ENCODE measurements at regions not wholly inside any gene's neighbourhood (a gene's known extent, or its start where the extent isn't known, plus 50 kb on each side); places are given as distances from the start of the nearest gene placed in this dataset.
"Not testable (repeated sequence)": the region's sequence is repeated elsewhere in the genome, so short reads cannot be mapped to it uniquely, and the experiment has no call there.

- no peak for DNase-seq (ENCODE audit: low spot score)
Observed at GRCh38 chr18:2112435-2113045, 458.8 kb downstream of the METTL4 start.

GRCh38 chr18:2114289-2114688, 457.0 kb downstream of the METTL4 start:
- DNase-seq (ENCODE audit: low spot score) = no peak

GRCh38 chr18:2114765-2115164, 456.5 kb downstream of the METTL4 start:
- DNase-seq (ENCODE audit: low spot score) = no peak

GRCh38 chr18:2121224-2121623, 450.1 kb downstream of the METTL4 start:
- DNase-seq (ENCODE audit: low spot score) = no peak

GRCh38 chr18:2123077-2123476, 448.2 kb downstream of the METTL4 start:
- DNase-seq (ENCODE audit: low spot score) = no peak

GRCh38 chr18:2134364-2134763, 436.9 kb downstream of the METTL4 start:
- no peak for DNase-seq (ENCODE audit: low spot score)

GRCh38 chr18:2135309-2135708, 436.0 kb downstream of the METTL4 start:
- DNase-seq (ENCODE audit: low spot score) = no peak

- no peak for DNase-seq (ENCODE audit: low spot score)
Observed at GRCh38 chr18:2138552-2138951, 432.8 kb downstream of the METTL4 start.

- DNase-seq (ENCODE audit: low spot score) = no peak
Observed at GRCh38 chr18:2139691-2140090, 431.6 kb downstream of the METTL4 start.

GRCh38 chr18:2143636-2144035, 427.7 kb downstream of the METTL4 start:
- no peak for DNase-seq (ENCODE audit: low spot score)

- no peak for DNase-seq (ENCODE audit: low spot score)
Observed at GRCh38 chr18:2144811-2145210, 426.5 kb downstream of the METTL4 start.

- no peak for DNase-seq (ENCODE audit: low spot score)
Observed at GRCh38 chr18:2146092-2146491, 425.2 kb downstream of the METTL4 start.

- DNase-seq (ENCODE audit: low spot score) = no peak
Observed at GRCh38 chr18:2146754-2147153, 424.6 kb downstream of the METTL4 start.

- DNase-seq (ENCODE audit: low spot score) = no peak
Observed at GRCh38 chr18:2147476-2148230, 423.7 kb downstream of the METTL4 start.

GRCh38 chr18:2148823-2149222, 422.5 kb downstream of the METTL4 start:
- DNase-seq (ENCODE audit: low spot score) = no peak

GRCh38 chr18:2150566-2150965, 420.7 kb downstream of the METTL4 start:
- DNase-seq (ENCODE audit: low spot score) = no peak

- DNase-seq (ENCODE audit: low spot score) = no peak
Observed at GRCh38 chr18:2154278-2154677, 417.0 kb downstream of the METTL4 start.

- DNase-seq (ENCODE audit: low spot score) = no peak
Observed at GRCh38 chr18:2164644-2165550, 406.4 kb downstream of the METTL4 start.

- not testable (repeated sequence) for DNase-seq (ENCODE audit: low spot score)
Observed at GRCh38 chr18:2166876-2167275, 404.4 kb downstream of the METTL4 start.

GRCh38 chr18:2168022-2168421, 403.3 kb downstream of the METTL4 start:
- DNase-seq (ENCODE audit: low spot score) = no peak

- no peak for DNase-seq (ENCODE audit: low spot score)
Observed at GRCh38 chr18:2169656-2170055, 401.6 kb downstream of the METTL4 start.

GRCh38 chr18:2171840-2172625, 399.3 kb downstream of the METTL4 start:
- DNase-seq (ENCODE audit: low spot score) = no peak
